ENCODE measurements at regions not wholly inside any gene's neighbourhood (a gene's known extent, or its start where the extent isn't known, plus 50 kb on each side); places are given as distances from the start of the nearest gene placed in this dataset.

- intact Hi-C loops (cut with DNase I) = loop anchor here (10.0 kb wide), 2 partner anchors 148 to 468 kb away; no protein-coding TSS in a partner anchor
- Histone ChIP-seq H3K4me1 (peaks cover 0 to 5% (median 0%) of the 10 kb centered on the region in 3 donors), H3K36me3 (no peaks in the 10 kb centered on the region), H3K4me3 (no peak overlapping the region), H3K27ac (no peak overlapping the region), H3K9me3 (no peaks in the 10 kb centered on the region), H3K27me3 (no peaks in the 10 kb centered on the region)
- FAIRE-seq (no peak), DNase-seq (no peak), ATAC-seq (no peak)
- TF ChIP-seq, protein P1, sequence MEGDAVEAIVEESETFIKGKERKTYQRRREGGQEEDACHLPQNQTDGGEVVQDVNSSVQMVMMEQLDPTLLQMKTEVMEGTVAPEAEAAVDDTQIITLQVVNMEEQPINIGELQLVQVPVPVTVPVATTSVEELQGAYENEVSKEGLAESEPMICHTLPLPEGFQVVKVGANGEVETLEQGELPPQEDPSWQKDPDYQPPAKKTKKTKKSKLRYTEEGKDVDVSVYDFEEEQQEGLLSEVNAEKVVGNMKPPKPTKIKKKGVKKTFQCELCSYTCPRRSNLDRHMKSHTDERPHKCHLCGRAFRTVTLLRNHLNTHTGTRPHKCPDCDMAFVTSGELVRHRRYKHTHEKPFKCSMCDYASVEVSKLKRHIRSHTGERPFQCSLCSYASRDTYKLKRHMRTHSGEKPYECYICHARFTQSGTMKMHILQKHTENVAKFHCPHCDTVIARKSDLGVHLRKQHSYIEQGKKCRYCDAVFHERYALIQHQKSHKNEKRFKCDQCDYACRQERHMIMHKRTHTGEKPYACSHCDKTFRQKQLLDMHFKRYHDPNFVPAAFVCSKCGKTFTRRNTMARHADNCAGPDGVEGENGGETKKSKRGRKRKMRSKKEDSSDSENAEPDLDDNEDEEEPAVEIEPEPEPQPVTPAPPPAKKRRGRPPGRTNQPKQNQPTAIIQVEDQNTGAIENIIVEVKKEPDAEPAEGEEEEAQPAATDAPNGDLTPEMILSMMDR (IDR thresholded peaks at IDR 0.05) = no peak
- WGBS, 2 donors = 82 to 84% methylated on average over 2 of the region's 2 CpGs
Measured at GRCh38 chr10:61283066-61283465, 170.1 kb downstream of the TMEM26 start.

- H3K9me3 ChIP-seq = no peaks in the 10 kb centered on the region
- no peak overlapping the region for H3K4me3 ChIP-seq
- ATAC-seq = no peak
- no peak for FAIRE-seq
- no peak for DNase-seq
- H3K36me3 ChIP-seq = no peaks in the 10 kb centered on the region
- H3K27me3 ChIP-seq = no peaks in the 10 kb centered on the region
- peaks cover 0 to 5% (median 0%) of the 10 kb centered on the region in 3 donors for H3K4me1 ChIP-seq
- intact Hi-C loops (cut with DNase I) = loop anchor here (10.0 kb wide), 2 partner anchors 146 to 466 kb away; no protein-coding TSS in a partner anchor
- WGBS, 2 donors = 77 to 79% methylated on average over 3 of the region's 3 CpGs
- TF ChIP-seq, protein P1 (IDR thresholded peaks at IDR 0.05) = no peak
- H3K27ac ChIP-seq = no peak overlapping the region
Measured at GRCh38 chr10:61280303-61280702, 172.9 kb downstream of the TMEM26 start.

- intact Hi-C loops (cut with DNase I) = loop anchor here in 1 of 3 donors (10.0 kb wide), 1 partner anchor 135 kb away; no protein-coding TSS in a partner anchor
- Histone ChIP-seq H3K27me3 (no peaks in the 10 kb centered on the region), H3K4me1 (peaks cover 0 to 5% (median 0%) of the 10 kb centered on the region in 3 donors), H3K9me3 (no peaks in the 10 kb centered on the region), H3K36me3 (no peaks in the 10 kb centered on the region), H3K27ac (no peak overlapping the region), H3K4me3 (no peak overlapping the region)
- TF ChIP-seq, protein P1 (IDR thresholded peaks at IDR 0.05) = no peak
- WGBS, 2 donors = 77 to 86% methylated on average over 7 of the region's 7 CpGs
- ATAC-seq (no peak), FAIRE-seq (no peak), DNase-seq (no peak)
Measured at GRCh38 chr10:61279400-61279799, 173.8 kb downstream of the TMEM26 start.

DNA sequence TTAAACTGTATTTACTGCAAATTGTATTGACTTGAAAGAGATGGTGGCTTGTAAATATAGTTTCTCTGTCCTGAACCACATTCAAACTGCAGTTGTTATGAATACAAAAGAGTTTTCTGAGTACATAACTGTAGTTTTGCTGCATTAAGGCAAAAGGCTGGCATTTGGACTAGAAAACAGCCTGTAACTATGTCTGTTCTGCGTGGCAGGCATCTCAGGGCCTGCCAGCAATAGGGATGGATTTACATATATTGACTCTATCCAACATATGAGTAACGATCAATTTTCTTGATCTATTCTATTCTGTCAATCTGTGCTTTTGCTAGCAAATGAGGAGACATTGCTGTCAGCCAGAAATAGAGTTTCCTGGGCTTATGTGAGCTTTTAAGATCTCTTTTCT, 174.6 kb downstream of the TMEM26 start:
- no peak for ATAC-seq
- Histone ChIP-seq H3K36me3 (no peaks in the 10 kb centered on the region), H3K27ac (no peak overlapping the region), H3K27me3 (no peaks in the 10 kb centered on the region), H3K4me1 (no peaks in the 10 kb centered on the region), H3K4me3 (no peak overlapping the region), H3K9me3 (no peaks in the 10 kb centered on the region)
- no peak for FAIRE-seq
- 80 to 84% methylated on average over 2 of the region's 2 CpGs for WGBS, 2 donors
- no peak for DNase-seq
- TF ChIP-seq, protein P1 (IDR thresholded peaks at IDR 0.05) = no peak
- intact Hi-C loops (cut with DNase I) = loop anchor here in 1 of 3 donors (10.0 kb wide), 1 partner anchor 134 kb away; no protein-coding TSS in a partner anchor

- FAIRE-seq (no peak), ATAC-seq (no peak), DNase-seq (no peak)
- H3K27ac ChIP-seq = no peak overlapping the region
- intact Hi-C loops (cut with DNase I) = loop anchor here in 1 of 3 donors (10.0 kb wide), 1 partner anchor 128 kb away; no protein-coding TSS in a partner anchor
- no peaks in the 10 kb centered on the region for H3K4me1 ChIP-seq
- no peaks in the 10 kb centered on the region for H3K36me3 ChIP-seq
- no peaks in the 10 kb centered on the region for H3K27me3 ChIP-seq
- H3K4me3 ChIP-seq = no peak overlapping the region
- no peaks in the 10 kb centered on the region for H3K9me3 ChIP-seq
- TF ChIP-seq, protein P1 (IDR thresholded peaks at IDR 0.05) = no peak
Measured at GRCh38 chr10:61272781-61273180, 180.4 kb downstream of the TMEM26 start.
